NCI-H510A treated with DMSO at 0.1 percent for 48 hours (cell line): ENCODE measurements at regions not wholly inside any gene's neighbourhood (a gene's known extent, or its start where the extent isn't known, plus 50 kb on each side); places are given as distances from the start of the nearest gene placed in this dataset.
A peak's percentile ranks its signal among the peaks of the same experiment; 100 is the strongest.
"Not testable (repeated sequence)": the region's sequence is repeated elsewhere in the genome, so short reads cannot be mapped to it uniquely, and the experiment has no call there.

Source experiments
- DNase-seq: peaks from one replicate; lab custom pipeline; 2025; lab: John Stamatoyannopoulos, UW

- DNase-seq: peak; percentile 2
Measured at GRCh38 chr6:6749702-6750491, 161.4 kb downstream of the LY86 start.

DNA sequence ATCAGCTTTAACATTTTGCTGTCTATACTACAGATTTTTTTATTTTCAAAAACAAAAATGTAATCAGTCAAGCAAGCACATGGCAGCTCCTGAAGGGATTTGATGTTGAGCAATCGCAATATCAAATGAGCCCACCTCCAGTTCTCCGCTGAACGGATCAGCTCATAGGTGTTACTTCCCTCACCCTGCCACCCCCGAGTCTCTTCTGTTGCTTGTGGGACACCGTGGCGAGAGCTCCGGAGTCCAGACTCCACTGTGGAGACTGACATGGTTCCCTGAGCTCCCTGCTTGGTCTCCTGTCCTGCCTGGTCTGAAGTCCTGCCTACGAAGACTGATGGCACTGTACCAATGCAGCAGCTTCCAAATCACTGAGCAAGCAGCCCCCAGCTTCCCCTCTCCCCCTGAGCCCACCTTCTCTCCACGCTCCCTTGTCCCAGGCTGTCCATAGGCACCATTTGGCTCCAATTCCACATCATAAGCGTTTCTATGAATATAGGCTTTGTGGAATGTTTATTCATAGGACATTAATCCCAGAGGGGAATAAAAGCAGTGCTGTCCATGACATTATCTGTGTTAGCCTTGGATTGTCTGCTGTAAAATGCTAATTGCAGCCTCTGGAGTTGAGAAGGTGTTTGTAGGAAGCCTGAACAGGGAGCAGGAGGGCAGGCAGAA lies 162.2 kb downstream of the LY86 start:
- DNase-seq: no peak

- DNase-seq: no peak
Measured at GRCh38 chr6:6751266-6751596, 162.7 kb downstream of the LY86 start.

DNA sequence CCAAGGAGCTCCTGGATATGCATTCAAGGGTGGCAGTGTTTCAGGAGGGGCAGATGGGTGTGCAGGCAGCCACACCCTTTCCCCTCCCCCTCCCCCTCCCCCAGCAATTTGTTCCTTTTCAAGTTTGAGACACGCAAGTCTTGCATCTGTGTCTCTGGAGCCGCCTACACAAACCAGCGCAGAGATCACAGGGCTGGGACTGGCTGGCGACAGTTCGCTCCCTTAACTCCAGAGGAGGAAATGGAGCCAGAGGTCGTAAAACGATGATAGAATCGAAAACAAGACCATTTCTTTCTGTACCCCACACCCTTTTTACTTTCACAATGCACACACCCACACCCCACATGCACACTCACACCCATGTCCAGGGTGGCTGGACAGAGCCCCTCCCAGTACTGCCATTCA lies 163.1 kb downstream of the LY86 start:
- DNase-seq: no peak

DNA sequence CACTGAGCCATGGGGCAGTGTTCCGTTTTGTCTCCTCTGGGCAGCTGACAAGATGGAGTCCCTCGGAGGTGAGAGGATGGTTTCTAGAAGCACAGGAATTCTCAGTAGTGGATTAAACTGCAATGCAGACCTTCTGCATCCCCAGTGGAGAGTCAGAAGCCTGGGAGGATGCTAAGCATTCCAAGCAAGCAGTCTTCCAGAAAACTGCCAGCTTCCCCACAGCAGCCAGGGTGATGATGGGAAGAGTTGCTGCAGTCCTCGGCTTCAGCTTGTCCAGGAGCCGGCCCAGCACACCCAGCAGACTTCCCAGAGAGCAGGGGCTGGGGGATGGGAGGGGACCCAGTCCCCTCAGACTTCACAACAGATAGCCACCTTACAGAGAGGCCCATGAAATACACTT lies 163.6 kb downstream of the LY86 start:
- DNase-seq: no peak

- DNase-seq: no peak
Measured at GRCh38 chr6:6753301-6753700, 164.8 kb downstream of the LY86 start.

- DNase-seq: no peak
Measured at GRCh38 chr6:6756526-6756925, 168.0 kb downstream of the LY86 start.

- no peak for DNase-seq
Measured at GRCh38 chr6:6758546-6758914, 170.0 kb downstream of the LY86 start.

GRCh38 chr6:6758915-6759654 lies 170.6 kb downstream of the LY86 start:
- DNase-seq: peak; percentile 47

DNA sequence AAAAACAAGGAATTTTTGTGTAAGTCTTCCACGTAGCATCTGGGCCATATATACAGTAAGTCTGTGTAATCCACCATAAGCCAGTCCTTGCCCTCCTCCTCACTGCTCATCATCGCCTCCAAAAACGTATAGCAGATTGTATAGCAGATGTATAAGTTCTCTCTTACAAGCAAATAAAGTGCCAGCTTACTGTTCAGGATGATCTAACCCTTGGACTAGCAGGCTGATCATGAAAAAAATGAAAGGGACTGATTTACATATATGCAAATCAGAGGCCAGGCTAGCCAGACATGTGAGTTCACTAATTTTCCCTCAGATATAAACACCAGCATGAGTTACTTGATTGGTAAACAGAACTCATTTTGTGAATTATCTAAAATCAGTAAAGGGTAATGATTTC lies 171.5 kb downstream of the LY86 start:
- no peak for DNase-seq

- DNase-seq: not testable (repeated sequence)
Measured at GRCh38 chr6:6762566-6762965, 174.0 kb downstream of the LY86 start.

DNA sequence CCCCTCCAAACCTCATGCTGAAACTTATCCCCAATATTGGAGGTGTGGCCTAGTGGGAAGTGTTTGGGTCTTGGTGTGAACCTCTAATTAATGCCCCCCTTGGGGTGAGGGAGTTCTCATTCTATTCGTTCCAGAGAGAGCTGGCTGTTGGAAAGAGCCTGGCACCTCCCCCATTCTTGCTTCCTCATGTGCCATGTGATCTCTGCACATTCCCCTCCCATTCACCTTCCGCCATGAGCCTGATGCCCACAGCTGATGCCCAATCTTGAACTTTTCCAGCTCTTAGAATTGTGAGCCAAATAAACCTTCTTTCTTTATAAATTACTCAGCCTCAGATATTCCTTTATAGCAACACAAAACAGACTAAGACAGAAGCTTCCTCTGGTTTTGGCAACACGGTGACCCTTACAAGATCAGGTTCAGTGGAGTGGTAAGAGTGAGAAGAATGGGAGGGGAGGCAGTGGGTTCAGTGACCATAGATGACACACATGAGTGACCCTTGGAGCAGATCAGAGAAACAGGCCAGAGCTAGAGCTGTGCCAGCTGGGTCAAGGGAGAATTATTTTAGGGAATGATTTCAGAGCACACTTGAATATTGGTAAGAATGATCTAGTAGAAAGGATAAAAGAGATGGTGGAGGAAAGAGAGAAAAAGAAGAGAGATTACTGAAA lies 176.4 kb downstream of the LY86 start:
- DNase-seq: no peak

GRCh38 chr6:6766230-6766905 lies 177.8 kb downstream of the LY86 start:
- DNase-seq: no peak

DNA sequence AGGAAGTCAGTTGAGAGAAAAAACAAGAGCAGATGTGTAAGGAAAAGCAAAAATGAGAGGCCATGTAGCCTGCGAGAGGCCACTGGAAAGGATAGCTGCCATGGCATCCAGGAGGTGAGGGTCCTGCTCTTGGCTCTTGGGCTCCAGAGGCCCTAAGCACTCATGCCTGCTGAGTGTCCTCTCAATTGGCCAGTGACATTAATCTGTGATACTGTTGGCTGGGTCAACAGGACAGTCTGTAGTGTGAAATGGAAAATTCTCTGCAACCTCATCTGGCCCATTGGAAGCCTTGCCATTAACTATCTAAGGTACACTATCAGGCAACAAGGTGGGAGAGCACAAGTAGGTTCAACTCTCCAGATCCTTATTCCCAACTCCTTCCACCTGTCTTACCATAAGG lies 180.9 kb downstream of the LY86 start:
- no peak for DNase-seq

GRCh38 chr6:6771224-6771945 lies 182.9 kb downstream of the LY86 start:
- DNase-seq: no peak

DNA sequence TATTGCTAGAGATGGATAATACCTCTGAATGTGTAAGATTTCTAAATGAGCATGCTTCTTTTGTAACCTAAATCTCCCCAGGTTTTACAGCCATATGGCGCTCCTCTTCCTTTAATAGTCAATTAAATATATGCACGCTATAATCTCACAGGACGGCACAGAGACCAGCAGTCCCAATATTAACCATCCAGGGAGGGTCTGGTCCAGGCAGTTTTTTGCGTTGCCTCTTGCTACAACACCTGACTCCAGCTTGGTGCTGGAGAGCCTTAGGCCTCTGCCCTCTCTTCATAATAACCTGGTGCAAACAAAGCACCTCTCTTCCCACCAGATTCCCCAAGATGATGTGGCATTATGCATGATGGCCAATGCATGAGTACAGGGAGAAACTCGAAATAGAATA lies 183.4 kb downstream of the LY86 start:
- DNase-seq: no peak

DNA sequence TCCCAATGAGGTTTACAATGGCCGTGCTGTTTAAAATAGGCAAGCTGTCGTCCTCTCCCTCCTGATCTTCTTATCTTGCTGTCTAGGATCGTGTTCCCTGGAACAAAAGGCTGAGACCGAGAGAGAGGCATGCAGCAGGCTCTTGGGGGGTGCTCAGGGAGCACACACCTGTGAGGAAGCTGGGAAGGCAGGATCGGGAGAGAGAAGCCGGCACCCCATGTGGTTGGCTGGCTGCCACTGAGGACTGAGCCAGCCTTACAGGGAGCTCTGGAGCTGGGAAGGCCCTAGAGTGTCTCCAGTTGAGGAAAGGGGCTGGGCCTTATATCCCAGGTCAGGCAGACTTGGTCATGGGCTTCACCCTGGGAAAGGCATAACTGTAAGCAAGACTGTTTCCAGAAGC lies 184.2 kb downstream of the LY86 start:
- no peak for DNase-seq

GRCh38 chr6:6775074-6775473 lies 186.6 kb downstream of the LY86 start:
- DNase-seq: peak; percentile 20

DNA sequence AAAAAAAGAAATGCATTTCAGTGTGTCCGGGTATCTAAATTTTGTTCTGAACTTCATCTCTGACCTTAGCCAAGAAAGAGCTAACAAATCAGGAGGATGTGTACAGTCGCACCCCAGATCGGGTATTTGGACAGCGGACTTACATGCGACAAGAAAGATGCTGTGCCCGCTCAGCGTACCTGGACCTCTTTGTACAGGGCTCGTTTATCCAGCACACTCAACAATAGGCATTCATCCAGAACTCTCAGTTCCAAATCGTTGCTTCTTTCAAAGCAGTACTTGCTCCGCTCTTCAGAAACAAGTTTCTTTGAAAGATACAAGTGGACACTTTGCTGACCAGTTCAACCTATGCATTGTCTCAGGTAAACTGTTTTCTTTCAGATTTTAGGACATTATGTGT lies 191.7 kb downstream of the LY86 start:
- no peak for DNase-seq

DNA sequence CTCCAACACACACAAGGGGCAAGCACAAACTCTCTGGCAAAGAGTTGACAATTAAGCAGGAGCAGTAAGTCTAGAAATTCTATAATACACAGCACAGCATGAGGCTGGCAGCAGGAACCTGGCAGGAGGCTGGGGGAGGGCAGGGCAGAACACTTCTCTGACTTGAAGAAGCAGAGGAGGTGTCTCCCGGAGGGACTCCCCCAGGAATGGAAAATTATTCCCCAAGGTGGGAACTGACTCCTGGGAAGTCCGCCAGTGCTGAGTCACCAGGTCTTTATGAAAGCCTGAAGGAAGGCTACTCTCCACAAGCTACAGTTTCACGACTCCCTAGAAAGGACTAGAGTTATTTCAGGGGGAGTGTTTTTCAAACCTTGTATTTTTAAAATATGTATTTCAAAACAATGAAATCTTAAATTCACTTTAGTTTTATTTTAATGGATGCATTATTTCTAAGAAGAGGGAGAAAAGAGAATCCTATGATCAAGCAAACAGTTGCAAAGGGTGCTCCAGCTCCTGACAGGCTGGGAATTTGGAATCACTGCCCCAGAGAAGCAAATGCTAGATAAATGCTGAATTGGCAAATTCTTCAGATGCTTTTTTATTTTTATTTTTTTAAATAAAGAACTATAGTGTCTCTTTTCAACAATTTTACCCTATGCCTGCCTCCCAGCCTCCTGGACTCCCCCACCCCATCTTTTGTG lies 192.8 kb downstream of the LY86 start:
- DNase-seq: no peak

- no peak for DNase-seq
Measured at GRCh38 chr6:6781873-6782227, 193.3 kb downstream of the LY86 start.
